ENCODE measurements at regions not wholly inside any gene's neighbourhood (a gene's known extent, or its start where the extent isn't known, plus 50 kb on each side); places are given as distances from the start of the nearest gene placed in this dataset.

GRCh38 chr10:111211706-111212105 is 134.9 kb downstream of the ADRA2A start:
- Histone ChIP-seq H3K4me2 (ENCODE audit: insufficient read depth in 1 of 2, low read depth in 2 of 2, low read length in 2 of 2) (no peak overlapping the region), H4K20me1 (replicated peaks in 1 of 2; ENCODE audit: control insufficient read depth in 1 of 2, insufficient read depth in 2 of 2, low read length in 2 of 2) (no peaks in the 10 kb centered on the region), H2AFZ (ENCODE audit: low read length) (no peak overlapping the region), H3K18ac (ENCODE audit: extremely low read depth, low read length) (no peak overlapping the region), H4K91ac (replicated peaks; ENCODE audit: insufficient read length, low read length) (no peak overlapping the region), H3K4me3 (ENCODE audit: extremely low read depth in 1 of 4, insufficient read depth in 2 of 4, low read depth in 3 of 4, low read length in 4 of 4) (no peak overlapping the region), H3K4ac (replicated peaks; ENCODE audit: insufficient read length, low read depth, low read length) (no peak overlapping the region), H3K56ac (replicated peaks; ENCODE audit: insufficient read length, low read depth, low read length) (no peak overlapping the region), H3K27me3 (replicated peaks in 1 of 4; ENCODE audit: control insufficient read depth in 3 of 4, extremely low read depth in 1 of 4, insufficient read depth in 3 of 4, low read length in 3 of 4) (no peaks in the 10 kb centered on the region), H2BK12ac (ENCODE audit: low read depth, low read length) (no peak overlapping the region), H2BK120ac (replicated peaks; ENCODE audit: low read depth, low read length) (no peak overlapping the region), H4K8ac (ENCODE audit: extremely low read depth, insufficient read depth, low read length) (no peak overlapping the region), H3K23ac (ENCODE audit: insufficient read length) (no peak overlapping the region), H3K23me2 (ENCODE audit: low read depth, low read length) (no peaks in the 10 kb centered on the region), H3K4me1 (replicated peaks in 1 of 4; ENCODE audit: control insufficient read depth in 3 of 4, insufficient read depth in 4 of 4, low read length in 3 of 4) (no peaks in the 10 kb centered on the region), H4K5ac (ENCODE audit: insufficient read length, low read depth, low read length) (no peak overlapping the region), H3K79me1 (ENCODE audit: low read depth, low read length) (no peaks in the 10 kb centered on the region), H3K9me3 (ENCODE audit: insufficient read depth in 2 of 2, low read depth in 1 of 2, low read length in 1 of 2) (0 out of 4 replicates have a peak, but pooled peaks cover 0 to 6% of the 10 kb centered on the region in 2 experiments), H3K14ac (ENCODE audit: insufficient read length) (no peak overlapping the region), H2BK5ac (ENCODE audit: low read depth, low read length) (no peak overlapping the region), H2BK20ac (ENCODE audit: low read length) (no peak overlapping the region), H2BK15ac (ENCODE audit: low read length) (no peak overlapping the region), H3K79me2 (ENCODE audit: control insufficient read depth in 1 of 2, insufficient read depth in 2 of 2, low read length in 2 of 2) (no peaks in the 10 kb centered on the region), H3K9ac (replicated peaks in 1 of 4; ENCODE audit: extremely low read depth in 1 of 4, low read depth in 3 of 4, low read length in 3 of 4) (no peak overlapping the region), H3K27ac (ENCODE audit: low read depth, low read length) (no peak overlapping the region), H2AK5ac (ENCODE audit: low read depth, low read length) (no peak overlapping the region), H3K36me3 (ENCODE audit: control insufficient read depth in 2 of 4, insufficient read depth in 4 of 4, low read length in 3 of 4) (no peaks in the 10 kb centered on the region)
- TF ChIP-seq EZH2 (IDR thresholded peaks at IDR 0.05; ENCODE audit: low read depth, low read length, severe bottlenecking) = no peak
- no peak for TF ChIP-seq RBBP5 (IDR thresholded peaks at IDR 0.05; ENCODE audit: borderline replicate concordance, low read depth, low read length)
- no peak for TF ChIP-seq HDAC6 (IDR thresholded peaks at IDR 0.05; ENCODE audit: low read depth, low read length)
- TF ChIP-seq SIRT6 (IDR thresholded peaks at IDR 0.05; ENCODE audit: low read length) = no peak
- no peak for TF ChIP-seq GABPA (IDR thresholded peaks at IDR 0.05; ENCODE audit: borderline replicate concordance, insufficient read depth, low read length)
- TF ChIP-seq PHF8 (conservative IDR thresholded peaks at IDR 0.05; ENCODE audit: low read depth, low read length) = no peak
- TF ChIP-seq TCF12 (IDR thresholded peaks at IDR 0.05; ENCODE audit: low read depth, low read length) = no peak
- TF ChIP-seq SIN3A (conservative IDR thresholded peaks at IDR 0.05 in 1 of 2, IDR thresholded peaks at IDR 0.05 in 1 of 2; ENCODE audit: low read depth in 1 of 2, low read length in 2 of 2) = no peak
- TF ChIP-seq KDM4A (IDR thresholded peaks at IDR 0.05; ENCODE audit: low read depth, low read length, severe bottlenecking) = no peak
- CTCF ChIA-PET (ENCODE audit: partially characterized antibody) = interaction anchor here (1.1 to 8.9 kb wide), 4 partner anchors 8 to 136 kb away, joined by 3 to 68 read pairs (median 4); partner anchors contain the start of gene ADRA2A
- FAIRE-seq (no peak), DNase-seq (ENCODE audit: low read depth in 1 of 2, low spot score in 2 of 2) (no peak)
- POLR2A ChIA-PET (ENCODE audit: partially characterized antibody) = no interaction called here
- WGBS, 2 experiments (ENCODE audit: extremely low coverage in 1 of 2, insufficient coverage in 1 of 2, insufficient read length in 1 of 2, insufficient replicate concordance in 2 of 2, low coverage in 1 of 2, low lambda C conversion rate in 2 of 2, missing lambda C conversion rate in 1 of 2) = 83% methylated on average over 3 of the region's 3 CpGs; no CpG with 5 or more reads in 1 of the 2 experiments

Data from H1 (cell line).